ENCODE measurements at regions not wholly inside any gene's neighbourhood (a gene's known extent, or its start where the extent isn't known, plus 50 kb on each side); places are given as distances from the start of the nearest gene placed in this dataset.

DNA sequence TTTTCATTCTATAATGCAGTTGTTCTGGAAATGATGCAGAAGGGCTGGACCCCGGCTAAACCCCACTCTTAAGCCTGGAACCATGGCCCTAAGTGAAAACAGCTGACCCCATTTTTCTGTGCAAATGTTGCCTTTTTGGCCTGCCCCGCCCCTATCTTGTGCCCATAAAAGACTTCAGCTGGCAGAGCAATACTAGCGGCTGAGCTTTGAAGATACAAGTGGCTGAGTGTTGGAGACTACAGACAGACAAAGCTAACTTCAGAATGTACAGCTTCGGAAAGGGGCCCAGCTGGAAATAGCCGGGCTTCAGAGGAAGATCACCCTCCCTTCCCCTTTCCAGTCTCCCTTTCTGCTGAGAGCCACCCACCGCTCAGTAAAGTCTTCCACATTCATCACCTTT is 258.6 kb upstream of the SPTLC3 start:
- TF ChIP-seq, protein P1, sequence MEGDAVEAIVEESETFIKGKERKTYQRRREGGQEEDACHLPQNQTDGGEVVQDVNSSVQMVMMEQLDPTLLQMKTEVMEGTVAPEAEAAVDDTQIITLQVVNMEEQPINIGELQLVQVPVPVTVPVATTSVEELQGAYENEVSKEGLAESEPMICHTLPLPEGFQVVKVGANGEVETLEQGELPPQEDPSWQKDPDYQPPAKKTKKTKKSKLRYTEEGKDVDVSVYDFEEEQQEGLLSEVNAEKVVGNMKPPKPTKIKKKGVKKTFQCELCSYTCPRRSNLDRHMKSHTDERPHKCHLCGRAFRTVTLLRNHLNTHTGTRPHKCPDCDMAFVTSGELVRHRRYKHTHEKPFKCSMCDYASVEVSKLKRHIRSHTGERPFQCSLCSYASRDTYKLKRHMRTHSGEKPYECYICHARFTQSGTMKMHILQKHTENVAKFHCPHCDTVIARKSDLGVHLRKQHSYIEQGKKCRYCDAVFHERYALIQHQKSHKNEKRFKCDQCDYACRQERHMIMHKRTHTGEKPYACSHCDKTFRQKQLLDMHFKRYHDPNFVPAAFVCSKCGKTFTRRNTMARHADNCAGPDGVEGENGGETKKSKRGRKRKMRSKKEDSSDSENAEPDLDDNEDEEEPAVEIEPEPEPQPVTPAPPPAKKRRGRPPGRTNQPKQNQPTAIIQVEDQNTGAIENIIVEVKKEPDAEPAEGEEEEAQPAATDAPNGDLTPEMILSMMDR (IDR thresholded peaks at IDR 0.05) = no peak
- TF ChIP-seq POLR2A (IDR thresholded peaks at IDR 0.05) = no peak

Data from tibial nerve (tissue), 3 donors.